CD4-positive, alpha-beta T cell (primary cell): ENCODE measurements at regions not wholly inside any gene's neighbourhood (a gene's known extent, or its start where the extent isn't known, plus 50 kb on each side); places are given as distances from the start of the nearest gene placed in this dataset.

Experiments used
- ATAC-seq: fragments of 200-7000 bp; cut with Tn5 transposase; one replicate; pipeline ENCODE4 v1.10.0; 2022; ENCODE audit warnings: mild to moderate bottlenecking; ENCODE audit not compliant: poor library complexity
- CTCF ChIA-PET: fragments of 350-600 bp; sonication (Branson Sonifier 250); formaldehyde crosslinking; loops from one replicate; lab custom pipeline; 2021; ENCODE audit warnings: antibody characterized with exemption, inconsistent platforms; lab: Charles Lee
- POLR2A ChIA-PET: fragments of 350-600 bp; sonication (Branson Sonifier 250); formaldehyde crosslinking; loops from one replicate; lab custom pipeline; 2021; ENCODE audit warnings: antibody characterized with exemption, inconsistent platforms; lab: Charles Lee
- DNase-seq, 14 experiments: peaks; one replicate each; pipeline ENCODE4 v3.0.0-alpha.2; 2013 to 2020; ENCODE audit warnings: mixed read lengths in 2 of 14
- H3K27ac ChIP-seq, 2 donors: one replicate each; pipeline versions ENCODE4 v1.5.1 to v1.7.0; 2013; ENCODE audit warnings: low read length in 2 of 2, low read depth in 1 of 2, mild to moderate bottlenecking in 1 of 2
- H3K27me3 ChIP-seq, 2 experiments: 1 replicate in 1 of 2; 2 replicates in 1 of 2; pipeline versions ENCODE4 v1.6.1 to v1.7.0; 2013; ENCODE audit warnings: low read length in 2 of 2, control low read depth in 1 of 2, mild to moderate bottlenecking in 1 of 2, moderate library complexity in 1 of 2; ENCODE audit not compliant: insufficient read depth in 2 of 2, control insufficient read depth in 1 of 2
- H3K36me3 ChIP-seq: one replicate; pipeline ENCODE4 v1.6.1; 2013; ENCODE audit warnings: low read length, control low read depth; ENCODE audit not compliant: insufficient read depth
- H3K4me1 ChIP-seq: one replicate; pipeline ENCODE4 v1.6.1; 2013; ENCODE audit warnings: low read length, control low read depth; ENCODE audit not compliant: insufficient read depth
- H3K4me3 ChIP-seq: one replicate; pipeline ENCODE4 v1.5.1; 2013; ENCODE audit warnings: mild to moderate bottlenecking, low read length, moderate library complexity
- H3K9me3 ChIP-seq, 2 experiments: 1 replicate in 1 of 2; 2 replicates in 1 of 2; pipeline versions ENCODE4 v1.6.1 to v1.7.0; 2013; ENCODE audit warnings: low read length in 2 of 2, mild to moderate bottlenecking in 2 of 2, control low read depth in 1 of 2, moderate library complexity in 1 of 2; ENCODE audit not compliant: control insufficient read depth in 1 of 2, insufficient read depth in 1 of 2
- H3K27ac Mint-ChIP-seq: one replicate; pipeline ENCODE4 v1.8.0; 2020; ENCODE audit warnings: mixed read lengths
- H3K27me3 Mint-ChIP-seq: one replicate; pipeline ENCODE4 v1.8.0; 2021; ENCODE audit warnings: mixed read lengths
- H3K36me3 Mint-ChIP-seq: one replicate; pipeline ENCODE4 v1.8.0; 2021; ENCODE audit warnings: low read depth, mixed read lengths
- H3K4me1 Mint-ChIP-seq: one replicate; pipeline ENCODE4 v1.8.0; 2021; ENCODE audit warnings: low read depth, mixed read lengths
- H3K4me3 Mint-ChIP-seq: one replicate; pipeline ENCODE4 v1.8.0; 2020; ENCODE audit warnings: mild to moderate bottlenecking, mixed read lengths
- H3K9me3 Mint-ChIP-seq: one replicate; pipeline ENCODE4 v1.8.0; 2020; ENCODE audit warnings: mixed read lengths
- CTCF ChIP-seq: fragments of 200-600 bp; IDR thresholded peaks from one replicate; pipeline ENCODE4 v1.8.0; 2022; ENCODE audit warnings: antibody characterized with exemption, mild to moderate bottlenecking
- intact Hi-C, 2 experiments: fragments of 100-400 bp; cut with DNase I in 1 of 2; cut with micrococcal nuclease in 1 of 2; formaldehyde crosslinking; loops; one replicate each; pipeline versions ENCODE4 v1.15.1 to v1.9.0; 2023 to 2025; cut with DNase I, micrococcal nuclease

GRCh38 chr18:5040476-5040875 lies 156.6 kb downstream of the AKAIN1 start:
- POLR2A ChIA-PET = no interaction called here
- intact Hi-C loops = no loop called here
- Histone ChIP-seq H3K4me1 (no peaks in the 10 kb centered on the region), H3K27ac (no peak overlapping the region), H3K27me3 (peaks cover 0 to 5% of the 10 kb centered on the region in 2 experiments), H3K9me3 (no peaks in the 10 kb centered on the region), H3K36me3 (no peaks in the 10 kb centered on the region), H3K4me3 (no peak overlapping the region)
- no peak for TF ChIP-seq CTCF
- ATAC-seq (no peak), DNase-seq (no peak)
- Mint-ChIP-seq H3K27ac (no peak overlapping the region), H3K4me3 (no peak overlapping the region), H3K36me3 (no peaks in the 10 kb centered on the region), H3K4me1 (no peaks in the 10 kb centered on the region), H3K27me3 (peaks cover 12% of the 10 kb centered on the region), H3K9me3 (no peaks in the 10 kb centered on the region)
- CTCF ChIA-PET = no interaction called here

GRCh38 chr18:5036523-5036922 lies 160.5 kb downstream of the AKAIN1 start:
- intact Hi-C loops = no loop called here
- peaks cover 6% of the 10 kb centered on the region for H3K27me3 Mint-ChIP-seq
- no peaks in the 10 kb centered on the region for H3K4me1 Mint-ChIP-seq
- no peaks in the 10 kb centered on the region for H3K9me3 ChIP-seq
- ATAC-seq = no peak
- H3K4me1 ChIP-seq = no peaks in the 10 kb centered on the region
- no peak for DNase-seq
- H3K36me3 Mint-ChIP-seq = no peaks in the 10 kb centered on the region
- H3K9me3 Mint-ChIP-seq = peaks cover 14% of the 10 kb centered on the region
- POLR2A ChIA-PET = no interaction called here
- H3K27me3 ChIP-seq = peaks cover 0 to 5% of the 10 kb centered on the region in 2 experiments
- no peak overlapping the region for H3K4me3 Mint-ChIP-seq
- TF ChIP-seq CTCF = no peak
- no peak overlapping the region for H3K27ac ChIP-seq
- no peaks in the 10 kb centered on the region for H3K36me3 ChIP-seq
- H3K27ac Mint-ChIP-seq = no peak overlapping the region
- CTCF ChIA-PET = no interaction called here
- H3K4me3 ChIP-seq = no peak overlapping the region

GRCh38 chr18:5031216-5031615 lies 165.8 kb downstream of the AKAIN1 start:
- ATAC-seq (no peak), DNase-seq (no peak)
- Mint-ChIP-seq H3K36me3 (no peaks in the 10 kb centered on the region), H3K9me3 (peaks cover 18% of the 10 kb centered on the region), H3K27ac (no peak overlapping the region), H3K4me3 (no peak overlapping the region), H3K4me1 (no peaks in the 10 kb centered on the region), H3K27me3 (no peaks in the 10 kb centered on the region)
- no peak for TF ChIP-seq CTCF
- Histone ChIP-seq H3K4me1 (no peaks in the 10 kb centered on the region), H3K36me3 (no peaks in the 10 kb centered on the region), H3K9me3 (no peaks in the 10 kb centered on the region), H3K27ac (no peak overlapping the region), H3K27me3 (no peaks in the 10 kb centered on the region), H3K4me3 (no peak overlapping the region)
- POLR2A ChIA-PET = no interaction called here
- CTCF ChIA-PET = no interaction called here
- intact Hi-C loops = no loop called here
